Progenitor cell of endocrine pancreas (in vitro differentiated cells): ENCODE measurements at regions not wholly inside any gene's neighbourhood (a gene's known extent, or its start where the extent isn't known, plus 50 kb on each side); places are given as distances from the start of the nearest gene placed in this dataset.

Experiments
- DNase-seq: peaks from one replicate; pipeline ENCODE4 v3.0.0; 2021; ENCODE audit warnings: low spot score; ENCODE audit not compliant: unreplicated experiment
- H3K27ac Mint-ChIP-seq: 2 replicates; pipeline ENCODE4 v1.8.0; 2021; ENCODE audit warnings: mild to moderate bottlenecking, moderate library complexity, mixed read lengths
- H3K27me3 Mint-ChIP-seq: 2 replicates; pipeline ENCODE4 v1.8.0; 2021; ENCODE audit warnings: mixed read lengths
- H3K36me3 Mint-ChIP-seq: 2 replicates; pipeline ENCODE4 v1.8.0; 2022; ENCODE audit warnings: mixed read lengths; ENCODE audit not compliant: insufficient read depth
- H3K4me1 Mint-ChIP-seq: 2 replicates; pipeline ENCODE4 v1.8.0; 2021; ENCODE audit warnings: low read depth, mixed read lengths
- H3K4me3 Mint-ChIP-seq: 2 replicates; pipeline ENCODE4 v1.8.0; 2021; ENCODE audit warnings: low read depth, mild to moderate bottlenecking, moderate library complexity, mixed read lengths
- H3K9me3 Mint-ChIP-seq: 2 replicates; pipeline ENCODE4 v1.8.0; 2021; ENCODE audit warnings: low read depth, mixed read lengths
- TF ChIP-seq, protein P1 (sequence below): fragments of 200-600 bp; sonication (generic); IDR thresholded peaks from one replicate; pipeline ENCODE4 v1.5.0; 2021; ENCODE audit warnings: antibody characterized with exemption, mild to moderate bottlenecking; ENCODE audit not compliant: unreplicated experiment

DNA sequence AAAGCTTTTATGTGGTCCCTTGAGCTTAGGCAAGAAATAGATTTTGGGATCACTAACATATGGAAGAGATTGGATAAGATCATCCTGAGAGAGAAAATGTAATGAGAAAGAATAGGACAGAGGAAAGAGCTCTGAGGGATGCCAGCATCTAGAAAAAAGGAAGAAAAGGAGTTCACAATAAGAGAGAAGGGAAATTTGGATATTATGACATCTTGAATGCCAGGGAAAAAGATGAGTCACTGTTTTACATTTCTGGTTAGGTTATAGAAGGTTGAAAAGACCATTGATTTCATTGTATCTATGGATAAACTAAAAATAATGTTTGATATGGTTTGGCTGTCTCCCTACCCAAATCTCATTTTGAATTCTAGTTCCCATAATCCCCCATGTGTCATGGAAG lies 208.5 kb downstream of the MAD2L1 start:
- H3K9me3 Mint-ChIP-seq = no peaks in the 10 kb centered on the region
- no peaks in the 10 kb centered on the region for H3K27me3 Mint-ChIP-seq
- H3K36me3 Mint-ChIP-seq = no peaks in the 10 kb centered on the region
- TF ChIP-seq, protein P1, sequence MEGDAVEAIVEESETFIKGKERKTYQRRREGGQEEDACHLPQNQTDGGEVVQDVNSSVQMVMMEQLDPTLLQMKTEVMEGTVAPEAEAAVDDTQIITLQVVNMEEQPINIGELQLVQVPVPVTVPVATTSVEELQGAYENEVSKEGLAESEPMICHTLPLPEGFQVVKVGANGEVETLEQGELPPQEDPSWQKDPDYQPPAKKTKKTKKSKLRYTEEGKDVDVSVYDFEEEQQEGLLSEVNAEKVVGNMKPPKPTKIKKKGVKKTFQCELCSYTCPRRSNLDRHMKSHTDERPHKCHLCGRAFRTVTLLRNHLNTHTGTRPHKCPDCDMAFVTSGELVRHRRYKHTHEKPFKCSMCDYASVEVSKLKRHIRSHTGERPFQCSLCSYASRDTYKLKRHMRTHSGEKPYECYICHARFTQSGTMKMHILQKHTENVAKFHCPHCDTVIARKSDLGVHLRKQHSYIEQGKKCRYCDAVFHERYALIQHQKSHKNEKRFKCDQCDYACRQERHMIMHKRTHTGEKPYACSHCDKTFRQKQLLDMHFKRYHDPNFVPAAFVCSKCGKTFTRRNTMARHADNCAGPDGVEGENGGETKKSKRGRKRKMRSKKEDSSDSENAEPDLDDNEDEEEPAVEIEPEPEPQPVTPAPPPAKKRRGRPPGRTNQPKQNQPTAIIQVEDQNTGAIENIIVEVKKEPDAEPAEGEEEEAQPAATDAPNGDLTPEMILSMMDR = no peak
- H3K4me3 Mint-ChIP-seq = no peak overlapping the region
- no peak overlapping the region for H3K27ac Mint-ChIP-seq
- peaks cover 7% of the 10 kb centered on the region for H3K4me1 Mint-ChIP-seq
- DNase-seq = no peak

GRCh38 chr4:119854364-119854763 lies 212.3 kb downstream of the MAD2L1 start:
- Mint-ChIP-seq H3K4me3 (no peak overlapping the region), H3K4me1 (peaks cover 5% of the 10 kb centered on the region), H3K36me3 (no peaks in the 10 kb centered on the region), H3K27me3 (no peaks in the 10 kb centered on the region), H3K27ac (no peak overlapping the region), H3K9me3 (no peaks in the 10 kb centered on the region)
- DNase-seq = no peak
- TF ChIP-seq, protein P1 = no peak

- TF ChIP-seq, protein P1 = no peak
- H3K4me1 Mint-ChIP-seq = no peaks in the 10 kb centered on the region
- no peaks in the 10 kb centered on the region for H3K27me3 Mint-ChIP-seq
- no peak overlapping the region for H3K4me3 Mint-ChIP-seq
- H3K36me3 Mint-ChIP-seq = no peaks in the 10 kb centered on the region
- peaks cover 3% of the 10 kb centered on the region for H3K9me3 Mint-ChIP-seq
- no peak for DNase-seq
- H3K27ac Mint-ChIP-seq = no peak overlapping the region
Measured at GRCh38 chr4:119851649-119852048, 215.0 kb downstream of the MAD2L1 start.

DNA sequence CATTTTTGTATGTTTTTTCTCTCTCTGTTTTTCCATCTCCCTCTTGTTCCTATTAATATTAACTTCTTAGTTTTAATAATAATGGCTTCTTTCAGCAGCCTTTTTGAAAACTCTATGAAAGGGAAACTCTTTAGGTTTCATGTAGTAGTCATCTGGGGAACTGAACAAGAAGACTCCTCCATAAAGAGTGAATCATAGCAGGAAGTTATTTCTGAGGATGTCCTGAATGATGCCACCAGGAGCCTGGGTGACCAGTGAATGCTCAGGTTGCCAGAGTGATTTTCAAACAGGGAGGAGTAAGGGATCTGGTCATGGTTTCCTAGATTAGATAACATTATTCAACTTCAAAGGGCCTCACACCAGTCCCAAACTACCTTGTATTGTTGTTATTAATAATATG lies 212.8 kb upstream of the PDE5A start:
- Mint-ChIP-seq H3K9me3 (peaks cover 10% of the 10 kb centered on the region), H3K4me3 (no peak overlapping the region), H3K36me3 (no peaks in the 10 kb centered on the region), H3K4me1 (no peaks in the 10 kb centered on the region), H3K27me3 (no peaks in the 10 kb centered on the region), H3K27ac (no peak overlapping the region)
- DNase-seq = no peak
- TF ChIP-seq, protein P1 = no peak

DNA sequence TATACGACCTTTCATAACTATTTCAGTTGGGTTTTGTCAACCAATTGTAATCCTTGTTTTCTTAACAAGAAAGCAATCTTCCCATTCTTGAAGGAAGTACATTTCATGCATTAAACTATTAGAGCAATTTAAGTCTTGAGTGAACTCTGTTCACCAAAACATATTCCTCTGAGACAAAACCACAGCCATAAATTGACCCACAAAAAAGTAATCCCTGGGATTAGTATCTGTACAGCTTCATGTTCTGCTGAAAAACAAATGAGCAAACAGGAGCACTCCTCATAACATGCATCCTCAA lies 207.0 kb upstream of the PDE5A start:
- TF ChIP-seq, protein P1 = no peak
- Mint-ChIP-seq H3K4me3 (no peak overlapping the region), H3K4me1 (peaks cover 3% of the 10 kb centered on the region), H3K27me3 (no peaks in the 10 kb centered on the region), H3K36me3 (no peaks in the 10 kb centered on the region), H3K27ac (no peak overlapping the region), H3K9me3 (peaks cover 14% of the 10 kb centered on the region)
- DNase-seq = no peak
